Lower lobe of right lung (tissue), 2 donors: ENCODE measurements at regions not wholly inside any gene's neighbourhood (a gene's known extent, or its start where the extent isn't known, plus 50 kb on each side); places are given as distances from the start of the nearest gene placed in this dataset.

Experiments used
- ATAC-seq, 2 donors: fragments of 200-7000 bp; cut with Tn5 transposase; one replicate each; pipeline ENCODE4 v1.9.1; 2020 to 2022; ENCODE audit warnings: mild to moderate bottlenecking in 2 of 2, moderate library complexity in 2 of 2
- DNase-seq: peaks from one replicate; pipeline ENCODE4 v3.0.0-alpha.2; 2020
- H3K27ac ChIP-seq: fragments of 200-600 bp; one replicate; pipeline ENCODE4 v1.8.0; 2022
- H3K27me3 ChIP-seq: fragments of 200-600 bp; one replicate; pipeline ENCODE4 v1.8.0; 2022; ENCODE audit warnings: low read depth
- H3K36me3 ChIP-seq: fragments of 200-600 bp; one replicate; pipeline ENCODE4 v1.8.0; 2022; ENCODE audit warnings: mild to moderate bottlenecking
- H3K4me1 ChIP-seq: fragments of 200-600 bp; one replicate; pipeline ENCODE4 v1.8.0; 2022
- H3K4me3 ChIP-seq: fragments of 200-600 bp; one replicate; pipeline ENCODE4 v1.8.0; 2022; ENCODE audit warnings: mild to moderate bottlenecking
- H3K9me3 ChIP-seq: fragments of 200-600 bp; one replicate; pipeline ENCODE4 v1.8.0; 2022
- CTCF ChIP-seq: fragments of 200-600 bp; IDR thresholded peaks from one replicate; pipeline ENCODE4 v1.8.0; 2022; ENCODE audit warnings: antibody characterized with exemption, mild to moderate bottlenecking
- intact Hi-C: fragments of 100-400 bp; cut with DNase I; formaldehyde crosslinking; loops from one replicate; pipeline ENCODE4 v1.11.0; 2022
- donor health status: DM: no; HTN: yes; CAD: no; lungs with severe emphysema.

- Histone ChIP-seq H3K4me3 (no peak overlapping the region), H3K27ac (no peak overlapping the region), H3K36me3 (no peaks in the 10 kb centered on the region), H3K27me3 (no peaks in the 10 kb centered on the region), H3K9me3 (peaks cover under 1% of the 10 kb centered on the region), H3K4me1 (no peaks in the 10 kb centered on the region)
- ATAC-seq: no peak
- DNase-seq: no peak
- intact Hi-C loops: no loop called here
- no peak for TF ChIP-seq CTCF
These were observed 470.1 kb upstream of the THBS1 start for GRCh38 chr15:39110746-39111145.

- Histone ChIP-seq H3K27me3 (no peaks in the 10 kb centered on the region), H3K36me3 (no peaks in the 10 kb centered on the region), H3K4me1 (no peaks in the 10 kb centered on the region), H3K9me3 (peaks cover 7% of the 10 kb centered on the region), H3K4me3 (no peak overlapping the region), H3K27ac (no peak overlapping the region)
- TF ChIP-seq CTCF: no peak
- ATAC-seq (no peak), DNase-seq (no peak)
- intact Hi-C loops: no loop called here
These were observed 467.1 kb upstream of the THBS1 start for GRCh38 chr15:39113741-39114140.

- H3K27me3 ChIP-seq: no peaks in the 10 kb centered on the region
- H3K36me3 ChIP-seq: no peaks in the 10 kb centered on the region
- ATAC-seq (no peak), DNase-seq (no peak)
- peaks cover 7% of the 10 kb centered on the region for H3K9me3 ChIP-seq
- intact Hi-C loops: no loop called here
- no peak overlapping the region for H3K27ac ChIP-seq
- H3K4me3 ChIP-seq: no peak overlapping the region
- H3K4me1 ChIP-seq: no peaks in the 10 kb centered on the region
- TF ChIP-seq CTCF: no peak
These were observed 466.0 kb upstream of the THBS1 start for GRCh38 chr15:39114690-39115378.

- no peaks in the 10 kb centered on the region for H3K4me1 ChIP-seq
- intact Hi-C loops: no loop called here
- ATAC-seq: no peak
These were observed 465.4 kb upstream of the THBS1 start for GRCh38 chr15:39115379-39116057.

GRCh38 chr15:39118510-39118909 is 462.4 kb upstream of the THBS1 start:
- Histone ChIP-seq H3K27me3 (no peaks in the 10 kb centered on the region), H3K4me1 (no peaks in the 10 kb centered on the region), H3K27ac (no peak overlapping the region), H3K4me3 (no peak overlapping the region), H3K36me3 (no peaks in the 10 kb centered on the region), H3K9me3 (peaks cover 7% of the 10 kb centered on the region)
- intact Hi-C loops: no loop called here
- ATAC-seq (no peak), DNase-seq (no peak)
- TF ChIP-seq CTCF: no peak

More at GRCh38 chr15:39115379-39116057, 465.4 kb upstream of the THBS1 start:
- DNase-seq: no peak
- Histone ChIP-seq H3K4me3 (no peak overlapping the region), H3K27me3 (no peaks in the 10 kb centered on the region), H3K27ac (no peak overlapping the region), H3K36me3 (no peaks in the 10 kb centered on the region), H3K9me3 (peaks cover 7% of the 10 kb centered on the region)
- TF ChIP-seq CTCF: no peak
